Ishikawa (cell line): ENCODE measurements at regions not wholly inside any gene's neighbourhood (a gene's known extent, or its start where the extent isn't known, plus 50 kb on each side); places are given as distances from the start of the nearest gene placed in this dataset.

Experiments
- FOXM1 ChIP-seq: IDR thresholded peaks from 2 replicates; pipeline ENCODE4 v1.6.1; 2012; ENCODE audit warnings: low read depth, borderline replicate concordance

DNA sequence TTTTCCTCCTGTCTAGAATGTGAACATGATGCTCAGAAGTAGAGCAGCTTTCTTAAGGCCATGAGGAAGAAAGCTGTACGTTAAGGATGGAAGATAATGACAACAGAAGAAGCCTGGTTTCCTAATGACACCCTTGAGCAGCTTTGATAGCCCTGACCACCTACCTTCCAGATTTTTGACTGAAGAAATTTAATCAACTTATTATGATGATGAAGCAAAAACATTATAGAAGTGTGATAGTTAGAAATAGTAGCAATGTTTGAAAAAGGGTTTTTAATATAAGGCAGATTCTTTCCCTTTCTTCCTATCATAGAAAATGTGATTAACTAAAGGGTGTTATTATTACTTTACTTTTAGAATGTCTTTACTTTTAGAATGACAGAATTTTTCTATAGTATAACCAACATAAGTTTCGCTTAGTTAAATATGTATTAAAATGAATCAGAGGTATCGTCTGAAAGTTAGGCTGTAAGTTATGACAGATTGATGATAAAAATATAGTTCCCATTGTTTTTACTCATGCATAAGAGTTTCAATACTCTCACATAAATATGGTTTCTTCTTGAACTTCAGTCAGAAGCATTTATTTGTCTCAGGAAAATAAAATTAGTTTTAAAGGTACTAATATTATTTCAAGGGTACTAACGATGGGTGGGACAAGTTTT is 50.1 kb upstream of the PPFIA2 start:
- no peak for TF ChIP-seq FOXM1
